K562 (cell line): ENCODE measurements at regions not wholly inside any gene's neighbourhood (a gene's known extent, or its start where the extent isn't known, plus 50 kb on each side); places are given as distances from the start of the nearest gene placed in this dataset.

Experiments
- ATAC-seq: fragments of 200-7000 bp; cut with Tn5 transposase; 3 replicates; pipeline ENCODE4 v1.9.1; 2020; ENCODE audit warnings: moderate library complexity
- BruUV-seq: library from RNA; stranded (reverse); fragments of 400-500 nt; replicated peaks from 2 replicates; lab custom pipeline; 2021; lab: Mats Ljungman, UMichigan
- CTCF ChIA-PET: fragments of 300-600 bp; formaldehyde crosslinking; extraction: SDS; loops from one replicate; lab custom pipeline; 2021; ENCODE audit warnings: low intra/inter-chr PET ratio; lab: Yijun Ruan, JAX
- POLR2A ChIA-PET: fragments of 300-600, 350-650 bp; sonication (Branson Sonifier 250); formaldehyde crosslinking; extraction: SDS; loops from one replicate; lab custom pipeline; 2021; ENCODE audit warnings: antibody characterized with exemption, inconsistent platforms; lab: Yijun Ruan, JAX
- DNase-seq, 4 experiments: peaks; one replicate each; pipeline versions ENCODE4 v3.0.0 to v3.0.0-alpha.2; 2011 to 2018; ENCODE audit warnings: low spot score in 3 of 4, mixed read lengths in 3 of 4; ENCODE audit errors: extremely low read depth in 1 of 4
- FAIRE-seq: peaks from 2 replicates; lab custom pipeline; 2011; peaks lifted over from hg19 to GRCh38; lab: Jason Lieb, UNC
- H2AFZ ChIP-seq: 2 replicates; pipeline ENCODE4 v1.6.0; 2011; ENCODE audit warnings: low read depth, low read length, control low read depth, inconsistent platforms
- H3K27ac ChIP-seq: fragments of 200-600 bp; 3 replicates; pipeline ENCODE4 v1.8.0; 2011; ENCODE audit warnings: low read depth, mild to moderate bottlenecking, control low read depth, inconsistent platforms, low read length, moderate library complexity, mixed read lengths; ENCODE audit errors: extremely low read depth
- H3K27me3 ChIP-seq, 2 experiments: fragments of 300-600 bp in 1 of 2; 2 replicates in 1 of 2; 3 replicates in 1 of 2; pipeline versions ENCODE4 v1.6.0 to v1.8.0; 2011; ENCODE audit warnings: inconsistent platforms in 2 of 2, low read length in 2 of 2, mild to moderate bottlenecking in 1 of 2, mixed read lengths in 1 of 2, moderate library complexity in 1 of 2; ENCODE audit not compliant: control insufficient read depth in 2 of 2, insufficient read depth in 2 of 2
- H3K36me3 ChIP-seq: fragments of 300-600 bp; 3 replicates; pipeline ENCODE4 v1.8.0; 2011; ENCODE audit warnings: mild to moderate bottlenecking, low read length, inconsistent platforms; ENCODE audit not compliant: control insufficient read depth, insufficient read depth
- H3K4me1 ChIP-seq, 2 experiments: fragments of 200-600 bp in 1 of 2; replicated peaks in 1 of 2; 2 replicates in 1 of 2; 3 replicates in 1 of 2; pipeline versions ENCODE4 v1.5.1 to v1.8.0; 2011; ENCODE audit warnings: inconsistent platforms in 2 of 2, low read length in 2 of 2, mild to moderate bottlenecking in 1 of 2, mixed read lengths in 1 of 2, moderate library complexity in 1 of 2; ENCODE audit not compliant: control insufficient read depth in 2 of 2, insufficient read depth in 2 of 2
- H3K4me2 ChIP-seq: 2 replicates; pipeline ENCODE4 v1.6.1; 2011; ENCODE audit warnings: low read length, control low read depth, inconsistent platforms, mixed read lengths; ENCODE audit not compliant: insufficient read depth
- H3K4me3 ChIP-seq: fragments of 200-600 bp; sonication (generic), shearing (Covaris generic); 2 replicates; pipeline ENCODE4 v1.5.1; 2016; ENCODE audit warnings: control low read depth, inconsistent platforms
- H3K79me2 ChIP-seq: fragments of 200-600 bp; 3 replicates; pipeline ENCODE4 v1.8.0; 2011; ENCODE audit warnings: low read length, inconsistent platforms; ENCODE audit not compliant: control insufficient read depth, insufficient read depth
- H3K9ac ChIP-seq, 2 experiments: 2 replicates each; pipeline versions ENCODE4 v1.6.0 to v1.6.1; 2011; ENCODE audit warnings: low read depth in 2 of 2, low read length in 2 of 2, control low read depth in 1 of 2, inconsistent platforms in 1 of 2, mild to moderate bottlenecking in 1 of 2, mixed read lengths in 1 of 2; ENCODE audit not compliant: insufficient read depth in 1 of 2
- H3K9me1 ChIP-seq: one replicate; pipeline ENCODE4 v1.6.0; 2011; ENCODE audit warnings: inconsistent platforms, mild to moderate bottlenecking, low read length, moderate library complexity; ENCODE audit not compliant: control insufficient read depth, insufficient read depth
- H3K9me3 ChIP-seq: replicated peaks from 2 replicates; pipeline ENCODE4 v1.5.1; 2011; ENCODE audit warnings: low read depth, low read length, inconsistent platforms; ENCODE audit not compliant: control insufficient read depth, insufficient read depth
- H4K20me1 ChIP-seq: replicated peaks from 2 replicates; pipeline ENCODE4 v1.6.1; 2011; ENCODE audit warnings: low read length, inconsistent platforms, mixed read lengths; ENCODE audit not compliant: control insufficient read depth, insufficient read depth
- FOXK2 ChIP-seq, 2 experiments: fragments of 450-650 bp; IDR thresholded peaks in 1 of 2; conservative IDR thresholded peaks in 1 of 2; 2 replicates each; pipeline ENCODE4 v1.6.1; 2016; ENCODE audit warnings: low read depth in 2 of 2, mild to moderate bottlenecking in 1 of 2
- NFIC ChIP-seq: fragments of 450-650 bp; IDR thresholded peaks from 2 replicates; pipeline ENCODE4 v1.6.1; 2017; ENCODE audit warnings: mild to moderate bottlenecking, inconsistent platforms
- PTTG1 ChIP-seq: fragments of 450-650 bp; IDR thresholded peaks from 2 replicates; pipeline ENCODE4 v1.6.1; 2016; ENCODE audit warnings: low read depth, mild to moderate bottlenecking, missing genetic modification characterization, missing compliant biosample characterization
- STAG1 ChIP-seq: sonication (generic); formaldehyde crosslinking; IDR thresholded peaks from 2 replicates; pipeline ENCODE4 v1.5.0; 2020; ENCODE audit warnings: missing genetic modification reagents, borderline replicate concordance
- ZNF239 ChIP-seq: fragments of 250-450 bp; sonication (Bioruptor Pico); IDR thresholded peaks from 2 replicates; pipeline ENCODE4 v1.4.0; 2020; ENCODE audit warnings: mild to moderate bottlenecking
- ZNF316 ChIP-seq: fragments of 450-650 bp; IDR thresholded peaks from 2 replicates; pipeline ENCODE4 v1.6.1; 2016
- ZNF354B ChIP-seq: fragments of 250-450 bp; sonication (Bioruptor Pico); IDR thresholded peaks from 2 replicates; pipeline ENCODE4 v1.4.0; 2020
- WGBS: fragments of 100-300 bp; shearing (Covaris generic); methylation state at CpG from one replicate; pipeline ENCODE4 v1.1.6; 2016; ENCODE audit warnings: low coverage, mixed read lengths; ENCODE audit not compliant: insufficient coverage; ENCODE audit errors: missing lambda C conversion rate; 5-methylcytosine and 5-hydroxymethylcytosine counted together
- in situ Hi-C: fragments of 300-500 bp; cut with MboI; formaldehyde crosslinking; loops from 4 replicates; pipeline ENCODE4 v1.15.0; 2018; ENCODE audit warnings: inconsistent platforms, mixed read lengths
- intact Hi-C: fragments of 100-400 bp; cut with micrococcal nuclease; formaldehyde crosslinking; loops from 2 replicates; pipeline ENCODE4 v1.14.2; 2022
- TF ChIP-seq, protein P1 (sequence below): fragments of 450-650 bp; conservative IDR thresholded peaks from 2 replicates; pipeline ENCODE4 v1.6.1; 2016; ENCODE audit warnings: missing genetic modification characterization, low read depth, mild to moderate bottlenecking, control low read depth, missing compliant biosample characterization

DNA sequence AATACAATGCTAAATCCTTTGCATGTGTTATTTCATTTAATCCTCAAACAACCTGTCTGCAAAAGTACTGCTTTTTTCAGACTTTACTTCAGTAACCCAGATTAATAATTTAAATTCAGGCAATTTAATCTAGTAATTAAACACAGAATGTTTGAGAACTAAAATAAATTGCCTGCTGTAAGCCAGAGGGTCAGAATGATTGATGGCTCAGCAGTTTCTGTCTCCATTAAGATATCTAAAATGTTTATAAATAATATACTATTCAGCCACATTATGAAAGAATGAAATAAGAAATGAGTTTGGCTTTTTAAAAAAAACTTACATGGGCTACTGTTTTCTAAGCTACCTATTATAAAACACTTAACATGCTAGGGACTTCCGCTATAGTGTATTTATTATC, 846.0 kb downstream of the FAM181B start:
- H3K4me2 ChIP-seq = no peak overlapping the region
- intact Hi-C loops = no loop called here
- ChIA-PET POLR2A (no interaction called here), CTCF (no interaction called here)
- no peaks in the 10 kb centered on the region; the same call in 1 of the 2 replicates for H3K9me3 ChIP-seq
- no TSS peak for BruUV-seq
- TF ChIP-seq FOXK2 (conservative IDR thresholded peaks at IDR 0.05 in 1 of 2, IDR thresholded peaks at IDR 0.05 in 1 of 2; ENCODE audit: low read depth in 2 of 2) (no peak), ZNF316 (peak; percentile 20; the same call in 1 of the 2 replicates), ZNF239 (CRISPR knock-in tag) (no peak)
- no peaks in the 10 kb centered on the region for H3K36me3 ChIP-seq
- FAIRE-seq (no peak), ATAC-seq (no peak), DNase-seq (no peak)
- no peaks in the 10 kb centered on the region for H3K27me3 ChIP-seq
- H3K79me2 ChIP-seq = no peaks in the 10 kb centered on the region
- WGBS = 12% methylated on average over 1 of the region's 1 CpG
- no peaks in the 10 kb centered on the region for H4K20me1 ChIP-seq
- H3K9me1 ChIP-seq = no peaks in the 10 kb centered on the region
- H3K4me1 ChIP-seq = no peaks in the 10 kb centered on the region
- no peak overlapping the region for H2AFZ ChIP-seq
- no peak overlapping the region for H3K27ac ChIP-seq
- no peak overlapping the region for H3K9ac ChIP-seq
- in situ Hi-C loops = no loop called here
- H3K4me3 ChIP-seq = no peak overlapping the region

DNA sequence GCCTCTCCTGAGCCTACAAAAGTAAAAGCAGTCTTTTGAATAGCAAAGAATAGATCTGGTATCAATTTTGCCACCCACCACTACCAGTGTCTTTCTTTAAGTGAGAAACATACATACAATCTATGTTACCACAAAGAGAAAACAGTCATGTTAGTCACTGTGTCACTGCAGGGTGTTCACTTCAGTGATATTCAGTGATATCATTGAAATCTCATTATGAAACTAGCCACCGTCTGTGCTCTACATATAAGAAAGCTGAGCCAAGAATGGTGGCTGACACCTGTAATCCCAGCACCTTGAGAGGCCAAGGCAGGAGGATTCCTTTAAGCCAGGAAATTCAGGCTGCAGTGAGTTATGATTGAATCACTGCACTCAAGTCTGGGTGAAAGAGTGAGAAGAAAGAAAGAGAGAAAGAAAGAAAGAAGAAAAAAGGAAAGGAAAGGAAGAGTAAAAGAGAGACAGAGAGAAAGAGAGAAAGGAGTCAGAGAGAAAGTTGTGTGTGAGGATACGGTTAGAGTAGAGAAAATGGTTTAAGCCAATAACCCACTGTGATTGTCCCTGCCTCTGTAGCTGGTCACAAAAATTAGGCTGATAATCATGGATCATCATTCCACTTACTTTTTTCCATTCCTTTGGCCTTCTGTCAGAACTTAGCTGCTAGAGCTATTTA, 847.1 kb downstream of the FAM181B start:
- Histone ChIP-seq H3K9me3 (no peaks in the 10 kb centered on the region; the same call in 1 of the 2 replicates), H3K4me3 (no peak overlapping the region), H3K4me1 (no peaks in the 10 kb centered on the region), H3K9me1 (no peaks in the 10 kb centered on the region), H4K20me1 (no peaks in the 10 kb centered on the region), H3K4me2 (no peak overlapping the region), H3K36me3 (no peaks in the 10 kb centered on the region), H3K79me2 (no peaks in the 10 kb centered on the region), H3K27me3 (no peaks in the 10 kb centered on the region), H3K9ac (no peak overlapping the region)
- ChIA-PET CTCF (no interaction called here), POLR2A (no interaction called here)
- intact Hi-C loops = no loop called here
- ATAC-seq = no peak
- no peak for TF ChIP-seq STAG1
- no peak for TF ChIP-seq PTTG1 (tag)
- TF ChIP-seq, protein P1, sequence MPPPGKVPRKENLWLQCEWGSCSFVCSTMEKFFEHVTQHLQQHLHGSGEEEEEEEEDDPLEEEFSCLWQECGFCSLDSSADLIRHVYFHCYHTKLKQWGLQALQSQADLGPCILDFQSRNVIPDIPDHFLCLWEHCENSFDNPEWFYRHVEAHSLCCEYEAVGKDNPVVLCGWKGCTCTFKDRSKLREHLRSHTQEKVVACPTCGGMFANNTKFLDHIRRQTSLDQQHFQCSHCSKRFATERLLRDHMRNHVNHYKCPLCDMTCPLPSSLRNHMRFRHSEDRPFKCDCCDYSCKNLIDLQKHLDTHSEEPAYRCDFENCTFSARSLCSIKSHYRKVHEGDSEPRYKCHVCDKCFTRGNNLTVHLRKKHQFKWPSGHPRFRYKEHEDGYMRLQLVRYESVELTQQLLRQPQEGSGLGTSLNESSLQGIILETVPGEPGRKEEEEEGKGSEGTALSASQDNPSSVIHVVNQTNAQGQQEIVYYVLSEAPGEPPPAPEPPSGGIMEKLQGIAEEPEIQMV = no peak
- no peak for TF ChIP-seq ZNF354B
- no peak for TF ChIP-seq NFIC
- TF ChIP-seq, all 486 proteins: peak for 0
- FAIRE-seq (no peak), DNase-seq (no peak)
- WGBS = 0% methylated on average over 2 of the region's 2 CpGs
- BruUV-seq = no TSS peak
- in situ Hi-C loops = no loop called here
- H3K27ac ChIP-seq = no peak overlapping the region
- H2AFZ ChIP-seq = no peak overlapping the region
